Smooth muscle cell (in vitro differentiated cells): ENCODE measurements at regions not wholly inside any gene's neighbourhood (a gene's known extent, or its start where the extent isn't known, plus 50 kb on each side); places are given as distances from the start of the nearest gene placed in this dataset.

Experiments
- DNase-seq: peaks from one replicate; lab custom pipeline; 2025; ENCODE audit not compliant: unreplicated experiment; lab: John Stamatoyannopoulos, UW
- H2AFZ ChIP-seq: fragments of 200-600 bp; sonication (generic); 2 replicates; pipeline ENCODE4 v1.6.0; 2016; ENCODE audit warnings: antibody characterized with exemption, low read depth, mild to moderate bottlenecking
- H3F3A ChIP-seq: fragments of 200-600 bp; sonication (generic); 2 replicates; pipeline ENCODE4 v1.6.0; 2017; ENCODE audit warnings: antibody characterized with exemption, low read depth
- H3K27ac ChIP-seq: fragments of 200-600 bp; sonication (generic); 2 replicates; pipeline ENCODE4 v1.5.1; 2016; ENCODE audit warnings: low read depth, mild to moderate bottlenecking
- H3K27me3 ChIP-seq: fragments of 200-600 bp; sonication (generic); 2 replicates; pipeline ENCODE4 v1.6.1; 2016; ENCODE audit warnings: low read depth, mild to moderate bottlenecking
- H3K36me3 ChIP-seq: fragments of 200-600 bp; sonication (generic); 2 replicates; pipeline ENCODE4 v1.5.1; 2016; ENCODE audit warnings: low read depth
- H3K4me1 ChIP-seq: fragments of 200-600 bp; sonication (generic); 2 replicates; pipeline ENCODE4 v1.5.1; 2016; ENCODE audit warnings: low read depth
- H3K4me2 ChIP-seq: fragments of 200-600 bp; sonication (generic); 2 replicates; pipeline ENCODE4 v1.6.0; 2016; ENCODE audit warnings: mild to moderate bottlenecking
- H3K4me3 ChIP-seq: fragments of 200-600 bp; sonication (generic); 2 replicates; pipeline ENCODE4 v1.5.1; 2016; ENCODE audit warnings: mild to moderate bottlenecking
- H3K79me2 ChIP-seq: fragments of 200-600 bp; sonication (generic); 2 replicates; pipeline ENCODE4 v1.6.0; 2016; ENCODE audit warnings: low read depth, mild to moderate bottlenecking
- H3K9ac ChIP-seq: fragments of 200-600 bp; sonication (generic); 2 replicates; pipeline ENCODE4 v1.6.0; 2016; ENCODE audit warnings: low read depth
- H3K9me3 ChIP-seq: fragments of 200-600 bp; sonication (generic); replicated peaks from 2 replicates; pipeline ENCODE4 v1.5.1; 2016; ENCODE audit warnings: low read depth
- H4K20me1 ChIP-seq: fragments of 200-600 bp; sonication (generic); 2 replicates; pipeline ENCODE4 v1.6.0; 2016; ENCODE audit warnings: low read depth
- WGBS: methylation state at CpG from one replicate; pipeline ENCODE4 v1.1.7; 2016; ENCODE audit warnings: low lambda C conversion rate; 5-methylcytosine and 5-hydroxymethylcytosine counted together
- TF ChIP-seq, protein P1 (sequence below): fragments of 200-600 bp; sonication (generic); IDR thresholded peaks from 2 replicates; pipeline ENCODE4 v1.5.1; 2017; ENCODE audit warnings: borderline replicate concordance, mild to moderate bottlenecking, antibody characterized with exemption; ENCODE audit not compliant: insufficient read depth, poor library complexity, severe bottlenecking

DNA sequence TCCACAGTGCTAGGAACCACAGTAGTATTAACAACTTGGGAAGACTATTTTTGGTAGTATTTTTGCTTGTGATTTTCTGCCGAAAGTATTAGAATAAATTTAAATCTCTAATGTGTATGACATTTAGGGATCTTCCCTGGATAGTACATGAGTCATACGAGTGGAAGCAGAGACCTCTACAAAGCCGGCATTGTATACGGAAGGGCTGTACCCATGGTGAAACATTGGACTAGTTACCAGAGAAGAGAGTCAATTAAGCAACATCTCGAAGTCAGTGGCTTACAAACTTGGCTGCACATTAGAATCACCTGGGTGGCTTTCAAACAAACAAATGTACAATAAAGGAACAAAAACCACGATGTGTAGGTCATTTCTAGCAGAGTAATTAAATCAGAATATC is 1131.7 kb upstream of the LRRTM1 start:
- H3K4me2 ChIP-seq: no peak overlapping the region
- TF ChIP-seq, protein P1, sequence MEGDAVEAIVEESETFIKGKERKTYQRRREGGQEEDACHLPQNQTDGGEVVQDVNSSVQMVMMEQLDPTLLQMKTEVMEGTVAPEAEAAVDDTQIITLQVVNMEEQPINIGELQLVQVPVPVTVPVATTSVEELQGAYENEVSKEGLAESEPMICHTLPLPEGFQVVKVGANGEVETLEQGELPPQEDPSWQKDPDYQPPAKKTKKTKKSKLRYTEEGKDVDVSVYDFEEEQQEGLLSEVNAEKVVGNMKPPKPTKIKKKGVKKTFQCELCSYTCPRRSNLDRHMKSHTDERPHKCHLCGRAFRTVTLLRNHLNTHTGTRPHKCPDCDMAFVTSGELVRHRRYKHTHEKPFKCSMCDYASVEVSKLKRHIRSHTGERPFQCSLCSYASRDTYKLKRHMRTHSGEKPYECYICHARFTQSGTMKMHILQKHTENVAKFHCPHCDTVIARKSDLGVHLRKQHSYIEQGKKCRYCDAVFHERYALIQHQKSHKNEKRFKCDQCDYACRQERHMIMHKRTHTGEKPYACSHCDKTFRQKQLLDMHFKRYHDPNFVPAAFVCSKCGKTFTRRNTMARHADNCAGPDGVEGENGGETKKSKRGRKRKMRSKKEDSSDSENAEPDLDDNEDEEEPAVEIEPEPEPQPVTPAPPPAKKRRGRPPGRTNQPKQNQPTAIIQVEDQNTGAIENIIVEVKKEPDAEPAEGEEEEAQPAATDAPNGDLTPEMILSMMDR: no peak
- no peak for DNase-seq
- no peak overlapping the region for H2AFZ ChIP-seq
- 76% methylated on average over 6 of the region's 6 CpGs for WGBS
- no peak overlapping the region for H3K27ac ChIP-seq
- H4K20me1 ChIP-seq: no peaks in the 10 kb centered on the region
- no peaks in the 10 kb centered on the region for H3K79me2 ChIP-seq
- no peaks in the 10 kb centered on the region for H3K9me3 ChIP-seq
- H3K4me1 ChIP-seq: no peaks in the 10 kb centered on the region
- no peaks in the 10 kb centered on the region for H3F3A ChIP-seq
- no peak overlapping the region for H3K9ac ChIP-seq
- H3K27me3 ChIP-seq: no peaks in the 10 kb centered on the region
- H3K4me3 ChIP-seq: no peak overlapping the region
- H3K36me3 ChIP-seq: no peaks in the 10 kb centered on the region

GRCh38 chr2:81412681-81413080 is 1108.1 kb upstream of the LRRTM1 start:
- no peak overlapping the region for H2AFZ ChIP-seq
- WGBS: 80% methylated on average over 3 of the region's 3 CpGs
- no peak overlapping the region for H3K9ac ChIP-seq
- H3K4me3 ChIP-seq: no peak overlapping the region
- no peaks in the 10 kb centered on the region for H3K36me3 ChIP-seq
- H3F3A ChIP-seq: no peaks in the 10 kb centered on the region
- H3K27me3 ChIP-seq: no peaks in the 10 kb centered on the region
- no peak overlapping the region for H3K27ac ChIP-seq
- DNase-seq: no peak
- no peaks in the 10 kb centered on the region for H3K4me1 ChIP-seq
- no peaks in the 10 kb centered on the region for H3K9me3 ChIP-seq
- no peak overlapping the region for H3K4me2 ChIP-seq
- H4K20me1 ChIP-seq: no peaks in the 10 kb centered on the region
- TF ChIP-seq, protein P1: no peak
- H3K79me2 ChIP-seq: no peaks in the 10 kb centered on the region

- Histone ChIP-seq H3F3A (no peaks in the 10 kb centered on the region), H3K9ac (no peak overlapping the region), H3K4me2 (no peak overlapping the region), H3K27me3 (no peaks in the 10 kb centered on the region), H3K27ac (no peak overlapping the region), H3K36me3 (no peaks in the 10 kb centered on the region), H4K20me1 (no peaks in the 10 kb centered on the region), H2AFZ (no peak overlapping the region), H3K9me3 (no peaks in the 10 kb centered on the region), H3K4me1 (no peaks in the 10 kb centered on the region), H3K79me2 (no peaks in the 10 kb centered on the region), H3K4me3 (no peak overlapping the region)
- DNase-seq: no peak
- TF ChIP-seq, protein P1: no peak
- 59% methylated on average over 2 of the region's 2 CpGs for WGBS
Measured at GRCh38 chr2:81403508-81403907, 1099.0 kb upstream of the LRRTM1 start.

DNA sequence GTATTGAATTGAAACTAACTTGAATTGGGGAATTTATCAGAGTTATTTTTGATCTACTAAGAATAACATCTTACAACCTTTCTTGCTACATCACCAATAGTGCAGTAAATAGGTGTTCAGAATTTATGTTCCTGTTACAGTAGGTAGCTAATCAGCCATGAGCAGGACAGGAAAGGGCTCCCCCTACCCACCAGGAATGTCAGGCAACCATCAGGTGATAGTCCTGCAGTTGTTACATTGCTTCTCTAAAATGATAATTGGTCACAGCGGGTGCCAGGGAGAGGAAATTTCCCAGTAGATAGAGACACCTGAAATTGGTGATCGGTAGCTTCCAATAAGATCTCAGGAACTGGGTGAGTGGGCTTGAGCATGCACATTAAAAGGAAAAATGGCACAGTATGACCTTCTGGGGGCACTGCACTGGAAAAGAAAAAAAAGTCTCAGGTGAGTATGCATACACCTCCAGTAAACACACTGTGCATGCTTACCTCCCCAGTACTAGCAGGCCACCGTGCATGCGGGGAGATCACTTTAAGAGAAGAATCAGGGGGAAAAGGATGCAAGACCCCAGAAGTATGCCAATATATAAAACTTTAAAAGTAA is 1092.0 kb upstream of the LRRTM1 start:
- Histone ChIP-seq H2AFZ (no peak overlapping the region), H3K4me2 (no peak overlapping the region), H4K20me1 (no peaks in the 10 kb centered on the region), H3F3A (no peaks in the 10 kb centered on the region), H3K4me1 (peaks cover 19% of the 10 kb centered on the region), H3K79me2 (no peaks in the 10 kb centered on the region), H3K27ac (no peak overlapping the region), H3K9ac (no peak overlapping the region), H3K27me3 (peaks cover 6% of the 10 kb centered on the region), H3K9me3 (no peaks in the 10 kb centered on the region), H3K36me3 (no peaks in the 10 kb centered on the region), H3K4me3 (no peak overlapping the region)
- TF ChIP-seq, protein P1: no peak
- no peak for DNase-seq
- 83% methylated on average over 4 of the region's 4 CpGs for WGBS
